Motor neuron (in vitro differentiated cells): ENCODE measurements at regions not wholly inside any gene's neighbourhood (a gene's known extent, or its start where the extent isn't known, plus 50 kb on each side); places are given as distances from the start of the nearest gene placed in this dataset.
A peak's percentile ranks its signal among the peaks of the same experiment; 100 is the strongest.
"Not testable (repeated sequence)": the region's sequence is repeated elsewhere in the genome, so short reads cannot be mapped to it uniquely, and the experiment has no call there.

Source experiments
- ATAC-seq, 8 experiments: fragments of 200-7000 bp; cut with Tn5 transposase; replicated peaks in 6 of 8; 2 replicates each; pipeline ENCODE4 v1.8.0; 2021; ENCODE audit warnings: mild to moderate bottlenecking in 8 of 8, moderate library complexity in 8 of 8
- H3K27ac ChIP-seq, 2 donors: fragments of 250-450 bp; sonication (Bioruptor Pico); 2 replicates each; pipeline ENCODE4 v1.9.0; 2021; ENCODE audit warnings: antibody characterized with exemption in 2 of 2, mild to moderate bottlenecking in 2 of 2, moderate library complexity in 1 of 2
- H3K4me1 ChIP-seq, 2 donors: fragments of 250-450 bp; sonication (Bioruptor Pico); replicated peaks in 1 of 2; 2 replicates each; pipeline ENCODE4 v1.6.1; 2021; ENCODE audit warnings: antibody characterized with exemption in 2 of 2, mild to moderate bottlenecking in 2 of 2, moderate library complexity in 1 of 2
- H3K4me3 ChIP-seq, 5 donors: fragments of 250-450 bp; sonication (Bioruptor Pico); 2 replicates each; pipeline ENCODE4 v1.9.0; 2021; ENCODE audit warnings: antibody characterized with exemption in 5 of 5, mild to moderate bottlenecking in 5 of 5, moderate library complexity in 4 of 5
- WGBS, 10 experiments: fragments of 450-650 bp; shearing (Covaris generic); methylation state at CpG; one replicate each; pipeline ENCODE4 v1.0.0; 2022; 5-methylcytosine and 5-hydroxymethylcytosine counted together
- in situ Hi-C, 9 experiments: fragments of 400-800 bp; cut with MboI; loops; one replicate each; pipeline ENCODE4 v1.15.0; 2021; ENCODE audit warnings: low sequenced_read_pairs in 9 of 9, low pct_unique_long_range_greater_than_20kb in 2 of 9; ENCODE audit not compliant: unreplicated experiment in 9 of 9

DNA sequence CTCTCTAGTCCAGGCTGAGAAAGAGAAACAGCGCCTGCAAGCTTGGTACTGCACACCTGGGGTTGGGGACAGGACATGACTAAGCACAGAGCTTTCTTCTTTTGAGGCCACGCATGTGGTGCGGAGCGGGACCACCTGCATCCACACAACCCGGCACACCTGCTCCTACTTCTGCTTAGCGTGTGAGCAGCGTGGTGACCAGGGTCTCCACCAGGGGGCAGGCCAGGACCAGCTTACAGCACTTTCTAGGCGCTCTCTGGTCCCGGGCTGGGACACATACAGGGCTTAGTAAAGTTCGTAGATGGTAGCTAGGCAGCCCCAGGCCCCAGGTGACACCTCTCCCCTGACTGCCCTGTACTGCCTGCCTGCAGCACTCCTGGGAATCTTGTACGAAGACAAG, 89.7 kb upstream of the HMX1 start:
- in situ Hi-C loops, H3K27ac ChIP-seq, H3K4me3 ChIP-seq, H3K4me1 ChIP-seq, ATAC-seq: not testable (repeated sequence)
- WGBS, 10 experiments: no CpG with 5 or more reads among the region's 11 CpGs

DNA sequence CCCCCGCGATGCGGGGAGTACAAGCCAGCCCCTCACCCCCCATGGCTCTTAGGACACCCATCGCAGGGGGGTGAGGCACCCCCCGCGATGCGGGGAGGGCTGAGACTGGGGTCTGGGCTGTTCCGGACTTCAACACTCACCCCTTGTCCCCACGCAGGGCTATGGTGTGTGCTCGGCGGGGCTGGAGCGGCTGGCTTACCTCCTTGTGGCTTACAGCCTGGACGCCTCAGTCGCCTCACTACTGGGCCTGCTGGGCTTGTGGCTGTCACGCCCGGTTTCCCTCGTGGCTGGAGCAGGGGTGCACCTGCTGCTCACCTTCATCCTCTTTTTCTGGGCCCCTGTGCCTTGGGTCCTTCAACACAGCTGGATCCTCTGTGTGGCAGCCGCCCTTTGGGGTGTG, 87.8 kb upstream of the HMX1 start:
- H3K4me3 ChIP-seq, in situ Hi-C loops, H3K4me1 ChIP-seq, H3K27ac ChIP-seq, ATAC-seq: not testable (repeated sequence)
- 60% methylated on average over 1 of the region's 18 CpGs; no CpG with 5 or more reads in 9 of the 10 experiments for WGBS, 10 experiments

DNA sequence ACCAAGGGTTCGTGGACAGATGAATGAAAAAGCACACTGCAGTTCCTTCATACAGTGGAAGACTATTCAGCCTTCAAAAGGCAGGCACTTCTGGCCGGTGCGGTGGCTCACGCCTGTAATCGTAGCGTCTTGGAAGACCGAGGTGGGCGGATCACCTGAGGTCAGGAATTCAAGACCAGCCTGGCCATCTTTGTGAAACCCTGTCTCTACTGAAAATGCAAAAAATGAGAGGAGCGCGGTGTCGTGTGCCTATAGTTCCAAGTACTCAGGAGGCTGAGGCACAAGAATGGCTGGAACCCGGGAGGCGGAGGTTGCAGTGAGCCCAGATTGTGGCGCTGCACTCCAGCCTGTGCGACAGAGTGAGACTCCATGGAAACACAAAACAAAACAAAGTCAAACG, 82.4 kb upstream of the HMX1 start:
- H3K4me1 ChIP-seq, H3K4me3 ChIP-seq, H3K27ac ChIP-seq, in situ Hi-C loops, ATAC-seq: not testable (repeated sequence)
- WGBS, 10 experiments: 0 to 90% (median 58%) methylated on average over 2 to 11 of the region's 16 CpGs; no CpG with 5 or more reads in 2 of the 10 experiments

DNA sequence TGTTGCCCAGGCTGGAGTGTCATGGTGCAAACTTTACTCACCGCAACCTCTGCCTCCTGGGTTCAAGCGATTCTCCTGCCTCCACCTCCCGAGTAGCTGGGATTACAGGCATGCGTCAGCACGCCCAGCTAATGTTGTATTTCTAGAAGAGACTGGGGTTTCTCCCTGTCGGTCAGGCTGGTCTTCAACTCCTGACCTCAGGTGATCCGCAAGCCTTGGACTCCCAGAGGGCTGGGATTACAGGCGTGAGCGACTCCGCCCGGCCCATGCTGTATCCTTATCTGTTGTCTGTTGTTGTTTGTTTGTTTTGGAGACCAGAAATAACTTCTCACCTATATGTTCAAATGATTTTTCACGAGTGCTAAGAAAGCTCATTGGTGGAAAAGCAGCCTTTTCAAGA, 81.2 kb upstream of the HMX1 start:
- H3K4me3 ChIP-seq, in situ Hi-C loops, ATAC-seq, H3K4me1 ChIP-seq, H3K27ac ChIP-seq: not testable (repeated sequence)
- WGBS, 10 experiments: 0 to 89% (median 70%) methylated on average over 1 to 10 of the region's 12 CpGs; no CpG with 5 or more reads in 2 of the 10 experiments

DNA sequence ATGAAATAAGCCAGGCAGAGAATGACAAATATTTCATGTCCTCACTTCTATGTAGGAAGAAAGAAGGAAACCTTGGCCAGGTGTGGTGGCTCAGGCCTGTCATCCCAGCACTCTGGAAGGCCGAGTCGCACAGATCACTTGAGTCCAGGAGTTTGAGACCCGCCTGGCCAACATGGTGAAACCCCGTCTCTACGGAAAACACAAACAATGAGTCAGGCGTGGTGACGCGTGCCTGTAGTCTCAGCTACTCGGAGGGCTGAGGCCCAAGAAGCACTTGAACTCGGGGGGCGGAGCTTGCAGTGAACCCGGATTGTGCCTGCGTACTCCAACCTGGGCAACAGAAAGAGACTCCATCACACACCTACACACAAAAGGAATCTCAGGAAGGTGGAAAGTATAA, 80.5 kb upstream of the HMX1 start:
- H3K4me3 ChIP-seq, ATAC-seq, H3K4me1 ChIP-seq, H3K27ac ChIP-seq, in situ Hi-C loops: not testable (repeated sequence)
- 20 to 87% (median 76%) methylated on average over 2 to 9 of the region's 13 CpGs; no CpG with 5 or more reads in 4 of the 10 experiments for WGBS, 10 experiments

DNA sequence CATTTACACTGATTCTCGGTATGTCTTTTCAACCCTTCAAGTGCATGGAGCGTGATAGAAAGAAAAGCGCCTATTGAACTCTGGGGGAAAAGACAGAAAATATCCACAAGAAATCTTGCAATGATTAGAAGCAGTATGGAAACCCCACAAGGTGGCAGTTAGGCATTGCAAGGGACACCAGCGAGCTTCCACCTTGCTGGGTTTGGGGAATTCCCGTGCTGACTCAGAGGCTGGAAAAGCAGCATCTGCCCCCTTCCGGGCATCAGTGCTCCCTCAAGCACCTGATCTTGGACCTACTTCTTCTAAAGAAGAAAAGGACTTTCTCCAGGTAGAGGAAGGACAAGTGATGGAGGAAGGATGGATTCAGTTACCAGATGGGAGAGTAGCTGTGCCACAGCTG, 73.9 kb upstream of the HMX1 start:
- ATAC-seq, H3K4me3 ChIP-seq, H3K4me1 ChIP-seq, H3K27ac ChIP-seq, in situ Hi-C loops: not testable (repeated sequence)
- 10 to 80% (median 56%) methylated on average over 1 to 5 of the region's 6 CpGs; no CpG with 5 or more reads in 3 of the 10 experiments for WGBS, 10 experiments

DNA sequence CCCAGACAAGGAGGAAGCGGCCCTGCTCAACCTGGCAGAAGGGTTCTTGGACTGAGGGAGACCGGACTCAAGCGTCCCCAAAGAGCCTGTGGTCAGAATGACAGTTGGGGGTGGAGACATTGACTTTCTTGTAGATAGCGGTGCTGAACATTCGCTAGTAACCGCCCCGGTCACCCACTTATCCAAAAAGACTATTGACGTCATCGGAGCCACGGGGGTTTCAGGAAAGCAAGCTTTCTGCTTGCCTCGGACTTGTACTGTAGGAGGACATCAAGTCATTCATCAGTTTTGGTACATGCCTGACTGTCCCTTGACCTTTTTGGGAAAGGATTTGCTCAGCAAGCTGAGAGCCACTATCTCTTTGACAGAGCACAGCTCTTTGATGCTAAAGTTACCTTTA, 71.7 kb upstream of the HMX1 start:
- H3K27ac ChIP-seq, ATAC-seq, in situ Hi-C loops, H3K4me1 ChIP-seq, H3K4me3 ChIP-seq: not testable (repeated sequence)
- 51 to 95% (median 65%) methylated on average over 2 to 8 of the region's 11 CpGs; no CpG with 5 or more reads in 4 of the 10 experiments for WGBS, 10 experiments

DNA sequence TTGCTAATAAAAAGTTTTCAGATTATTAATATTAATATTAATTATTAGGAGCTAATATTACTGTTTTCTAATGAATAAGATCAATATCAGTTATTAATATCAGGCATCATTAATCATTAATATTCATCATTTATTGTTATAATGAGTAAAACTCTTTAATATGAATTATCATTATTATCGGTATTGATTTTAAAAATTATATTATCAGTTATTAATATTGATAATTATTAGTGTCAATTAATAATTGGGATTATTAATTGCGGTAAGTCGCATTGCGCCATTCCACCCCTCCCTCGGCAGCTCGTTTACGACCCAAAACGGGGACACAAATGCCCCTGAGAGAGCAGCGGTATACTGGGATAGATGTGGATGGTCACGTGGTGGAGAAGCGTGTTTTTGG, 70.4 kb upstream of the HMX1 start:
- ATAC-seq, H3K27ac ChIP-seq, H3K4me3 ChIP-seq, in situ Hi-C loops, H3K4me1 ChIP-seq: not testable (repeated sequence)
- 40 to 100% (median 90%) methylated on average over 1 to 5 of the region's 11 CpGs; no CpG with 5 or more reads in 2 of the 10 experiments for WGBS, 10 experiments

DNA sequence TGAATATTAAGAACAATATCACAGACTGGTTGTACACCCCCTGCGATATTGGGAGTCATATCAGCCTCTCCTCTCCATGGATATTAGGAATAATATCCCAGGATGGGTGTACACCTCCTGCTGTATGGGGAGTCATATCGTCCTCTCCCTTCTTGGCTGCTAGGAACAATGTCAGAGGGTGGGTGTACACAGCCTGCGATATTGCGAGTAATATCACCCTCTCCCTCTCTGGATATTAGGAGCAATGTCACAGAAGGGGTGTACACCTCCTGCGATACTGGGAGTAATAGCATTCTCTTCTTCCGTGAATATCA, 69.8 kb upstream of the HMX1 start:
- in situ Hi-C loops, H3K27ac ChIP-seq, H3K4me3 ChIP-seq, ATAC-seq, H3K4me1 ChIP-seq: not testable (repeated sequence)
- 60 to 100% (median 100%) methylated on average over 1 to 2 of the region's 6 CpGs; no CpG with 5 or more reads in 5 of the 10 experiments for WGBS, 10 experiments

DNA sequence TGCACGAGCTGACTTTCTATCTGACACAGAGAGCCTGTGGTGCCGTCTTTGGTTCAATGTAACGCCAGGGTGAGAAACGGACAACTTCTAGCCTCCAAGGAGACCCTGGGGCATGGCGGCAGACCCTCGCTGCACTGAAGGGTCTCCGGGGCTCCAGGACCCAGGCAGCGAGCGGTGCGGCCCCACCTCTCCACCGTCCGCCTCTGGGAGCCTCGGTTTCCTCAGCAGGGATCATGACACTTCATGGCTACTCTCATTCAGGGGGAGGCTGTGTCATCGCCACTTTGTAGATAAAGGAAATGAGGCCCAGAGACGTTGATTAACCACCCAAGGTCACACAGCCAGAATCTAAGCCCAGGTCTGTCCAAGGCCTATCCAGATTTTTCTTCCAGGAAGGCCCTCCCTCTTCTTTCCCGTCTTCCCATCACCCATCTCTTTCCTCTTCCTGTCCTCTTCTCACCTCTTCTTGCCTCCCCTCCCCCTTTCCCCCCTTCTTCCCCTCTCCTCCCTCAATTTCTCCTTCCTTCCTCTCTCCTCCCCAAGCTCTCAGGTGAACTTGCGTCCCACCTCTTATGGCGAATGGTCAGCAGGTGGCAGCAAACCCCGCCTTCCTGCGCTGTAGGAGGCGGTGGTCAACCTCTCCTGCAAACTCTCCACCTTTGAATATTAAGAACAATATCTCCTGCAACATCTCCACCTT, 69.3 kb upstream of the HMX1 start:
- H3K27ac ChIP-seq: no peak overlapping the region
- no peaks in the 10 kb centered on the region for H3K4me1 ChIP-seq
- ATAC-seq: peak in 2 of 8 experiments; percentile 40 to 53
- in situ Hi-C loops: no loop called here
- no peak overlapping the region for H3K4me3 ChIP-seq
- 10 to 80% (median 62%) methylated on average over 1 to 3 of the region's 21 CpGs; no CpG with 5 or more reads in 6 of the 10 experiments for WGBS, 10 experiments

DNA sequence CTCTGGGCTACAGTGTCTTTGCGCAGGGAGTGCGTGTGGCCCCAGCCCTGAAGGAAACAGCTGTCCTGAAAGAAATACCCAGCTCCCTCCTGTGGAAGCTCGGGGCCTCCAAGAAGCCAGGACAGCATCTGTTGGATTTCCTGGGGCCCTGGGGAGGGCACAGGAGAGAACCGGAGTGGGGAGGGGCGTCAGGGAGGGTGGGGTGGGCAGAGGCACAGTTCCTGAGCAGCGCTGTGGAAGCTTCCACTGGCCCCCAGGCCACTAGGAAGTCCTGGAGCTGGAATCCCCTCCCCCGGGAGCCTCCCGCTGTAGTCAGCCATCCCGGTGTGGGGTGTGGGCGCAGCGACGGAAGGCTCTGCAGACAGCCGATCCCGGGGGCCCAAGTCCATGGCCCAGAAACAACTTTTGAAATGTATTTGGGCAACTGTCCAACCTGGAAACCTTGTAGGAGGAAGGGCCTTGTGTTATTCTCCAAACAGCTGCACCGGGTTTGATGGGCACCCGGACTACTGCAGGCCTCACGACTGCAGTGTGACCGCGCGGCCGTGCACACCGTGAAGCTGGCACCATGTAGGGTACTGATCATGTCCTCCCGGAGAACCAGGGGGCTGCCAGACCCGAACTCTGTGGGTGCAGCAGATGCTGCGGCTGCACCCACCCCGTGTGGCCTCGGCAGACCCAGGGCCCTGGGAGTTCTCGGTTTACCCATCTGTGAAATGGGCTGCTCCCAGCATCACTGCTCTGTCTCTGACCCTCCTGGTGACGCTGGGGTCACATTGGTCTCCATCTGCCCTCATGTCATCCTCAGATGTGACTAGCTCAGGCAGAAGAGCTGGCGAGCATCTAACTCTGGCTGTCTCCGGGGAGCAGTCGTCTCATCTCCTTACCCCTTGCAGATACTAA, 68.5 kb upstream of the HMX1 start:
- H3K4me1 ChIP-seq: no peaks in the 10 kb centered on the region

DNA sequence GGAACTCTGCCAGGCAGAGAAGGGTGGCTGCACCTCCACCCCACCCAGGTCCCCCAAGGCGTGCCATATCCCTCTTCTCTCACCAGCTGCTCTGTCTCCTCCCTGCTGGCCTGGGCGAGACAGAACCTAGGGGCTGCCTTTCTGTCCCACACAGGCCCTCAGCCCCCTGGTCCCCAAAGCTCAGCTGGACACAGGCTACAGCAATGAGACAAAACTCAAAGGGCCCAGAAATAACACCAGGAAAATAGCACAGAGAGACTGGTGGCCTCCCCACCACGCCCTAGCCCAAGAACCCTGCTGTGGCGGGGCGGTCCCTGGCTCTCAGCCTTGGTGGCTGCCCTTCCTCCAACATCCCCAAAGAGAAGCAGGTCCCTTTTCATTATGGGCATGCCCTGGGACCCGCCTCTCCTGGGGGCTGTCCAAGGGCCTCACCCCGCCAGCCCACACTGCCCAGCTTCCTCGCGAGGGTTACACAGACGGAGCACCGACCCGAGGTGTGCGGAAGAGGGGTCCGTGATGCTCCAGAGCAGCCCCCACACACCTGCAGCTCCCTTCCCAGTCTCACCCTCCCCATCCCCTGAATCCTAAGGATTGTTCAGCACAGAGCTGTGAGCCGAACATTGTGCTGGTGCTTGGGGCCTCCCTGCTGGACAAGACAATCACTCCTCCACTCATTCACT, 67.7 kb upstream of the HMX1 start:
- H3K27ac ChIP-seq: no peak overlapping the region

More for the DNA sequence above, 68.5 kb upstream of the HMX1 start:
- in situ Hi-C loops: no loop called here
- WGBS, 10 experiments: 12 to 68% (median 33%) methylated on average over 2 to 13 of the region's 32 CpGs; no CpG with 5 or more reads in 6 of the 10 experiments
- peak in 3 of 8 experiments; percentile 16 to 72 (median 26) for ATAC-seq
- Histone ChIP-seq H3K4me3 (no peak overlapping the region), H3K27ac (no peak overlapping the region)

DNA sequence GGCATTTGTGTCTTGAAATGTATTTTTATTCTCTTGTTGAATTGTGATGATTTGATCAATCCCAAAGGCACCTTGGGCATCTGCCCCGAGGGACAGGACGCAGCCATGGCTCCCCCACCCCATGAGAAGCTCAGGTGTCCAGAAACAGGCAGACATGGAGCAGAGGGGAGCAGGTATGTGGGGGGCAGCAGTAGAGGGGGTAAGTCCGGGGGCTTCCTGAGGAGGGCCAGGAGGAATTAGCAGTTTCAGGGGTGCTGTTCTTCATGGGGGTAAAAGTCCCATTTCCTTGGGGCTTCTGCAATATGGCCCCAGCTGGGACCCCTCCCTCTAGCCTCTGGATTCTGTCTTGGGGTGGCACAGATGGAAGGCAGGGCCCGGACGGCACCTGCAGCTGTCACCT, 67.0 kb upstream of the HMX1 start:
- no peak for ATAC-seq
- no peaks in the 10 kb centered on the region for H3K4me1 ChIP-seq
- no peak overlapping the region for H3K4me3 ChIP-seq
- in situ Hi-C loops: no loop called here
- WGBS, 10 experiments: 37 to 80% (median 40%) methylated on average over 1 to 2 of the region's 5 CpGs; no CpG with 5 or more reads in 7 of the 10 experiments
- no peak overlapping the region for H3K27ac ChIP-seq

More for the DNA sequence above, 67.7 kb upstream of the HMX1 start:
- no peaks in the 10 kb centered on the region for H3K4me1 ChIP-seq
- in situ Hi-C loops: no loop called here
- peak in 1 of 8 experiments; percentile 62 for ATAC-seq
- 0 to 57% (median 45%) methylated on average over 1 to 4 of the region's 15 CpGs; no CpG with 5 or more reads in 7 of the 10 experiments for WGBS, 10 experiments
- H3K4me3 ChIP-seq: no peak overlapping the region
